ENCODE measurements at regions not wholly inside any gene's neighbourhood (a gene's known extent, or its start where the extent isn't known, plus 50 kb on each side); places are given as distances from the start of the nearest gene placed in this dataset.

DNA sequence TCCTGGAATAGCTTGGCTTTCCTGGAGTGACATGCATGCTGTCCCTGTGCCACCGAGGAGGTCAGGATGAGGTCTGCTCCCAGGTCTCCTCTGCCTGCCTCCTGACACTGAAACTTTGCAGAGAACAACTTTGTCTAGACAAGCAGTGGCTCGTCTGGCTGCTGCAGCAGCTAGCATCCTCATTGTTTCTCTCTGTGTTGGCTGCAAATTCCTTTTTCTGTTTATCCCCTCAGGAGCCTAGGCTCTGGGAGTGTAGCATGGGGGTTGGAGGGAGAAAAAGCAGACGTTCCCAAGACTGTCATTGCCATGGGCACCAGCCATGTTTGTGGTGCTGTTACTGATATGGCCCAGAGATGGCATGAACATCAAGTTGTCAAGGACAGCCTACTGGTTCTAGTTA lies 208.7 kb upstream of the LRIG1 start:
- 2% methylated on average over 3 of the region's 3 CpGs for WGBS (ENCODE audit: insufficient coverage, insufficient replicate concordance, low lambda C conversion rate, missing lambda C conversion rate)
- SMC1A ChIA-PET (ENCODE audit: uncharacterized antibody, unreplicated experiment), result interaction anchor here (3.7 kb wide), 1 partner anchor 12 kb away, joined by 10 read pairs; no protein-coding TSS in a partner anchor
- no TSS peak for BruUV-seq (replicated peaks)
- no peaks in the 10 kb centered on the region for H3K4me1 ChIP-seq (ENCODE audit: control insufficient read depth, insufficient read depth, low read length)
- TF ChIP-seq ATF7 (IDR thresholded peaks at IDR 0.05; ENCODE audit: low read depth) (no peak), NFYB (IDR thresholded peaks at IDR 0.05; ENCODE audit: insufficient read depth, low read depth, low read length) (no peak), SMARCA5 (IDR thresholded peaks at IDR 0.05) (no peak), JUNB (IDR thresholded peaks at IDR 0.05) (no peak), SUZ12 (IDR thresholded peaks at IDR 0.05; ENCODE audit: unreplicated experiment) (no peak), KLF5 (IDR thresholded peaks at IDR 0.05; ENCODE audit: partially characterized antibody) (no peak), RCOR1 (conservative IDR thresholded peaks at IDR 0.05; ENCODE audit: low read depth, low read length) (no peak), WRNIP1 (IDR thresholded peaks at IDR 0.05; ENCODE audit: borderline replicate concordance, low read depth, low read length) (no peak), MTA2 (IDR thresholded peaks at IDR 0.05; ENCODE audit: low read depth) (no peak), HDGF (IDR thresholded peaks at IDR 0.05) (no peak), TAF1 (IDR thresholded peaks at IDR 0.05; ENCODE audit: borderline replicate concordance, low read depth, low read length) (no peak), DPF2 (IDR thresholded peaks at IDR 0.05) (no peak)
- TF ChIP-seq, protein P1, sequence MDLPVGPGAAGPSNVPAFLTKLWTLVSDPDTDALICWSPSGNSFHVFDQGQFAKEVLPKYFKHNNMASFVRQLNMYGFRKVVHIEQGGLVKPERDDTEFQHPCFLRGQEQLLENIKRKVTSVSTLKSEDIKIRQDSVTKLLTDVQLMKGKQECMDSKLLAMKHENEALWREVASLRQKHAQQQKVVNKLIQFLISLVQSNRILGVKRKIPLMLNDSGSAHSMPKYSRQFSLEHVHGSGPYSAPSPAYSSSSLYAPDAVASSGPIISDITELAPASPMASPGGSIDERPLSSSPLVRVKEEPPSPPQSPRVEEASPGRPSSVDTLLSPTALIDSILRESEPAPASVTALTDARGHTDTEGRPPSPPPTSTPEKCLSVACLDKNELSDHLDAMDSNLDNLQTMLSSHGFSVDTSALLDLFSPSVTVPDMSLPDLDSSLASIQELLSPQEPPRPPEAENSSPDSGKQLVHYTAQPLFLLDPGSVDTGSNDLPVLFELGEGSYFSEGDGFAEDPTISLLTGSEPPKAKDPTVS (IDR thresholded peaks at IDR 0.05; ENCODE audit: low read depth, low read length), result no peak
- no peaks in the 10 kb centered on the region for H3K36me3 ChIP-seq (ENCODE audit: control insufficient read depth in 2 of 2, insufficient read depth in 2 of 2, low read length in 1 of 2)
- H4K20me1 ChIP-seq (ENCODE audit: control insufficient read depth, insufficient read depth), result no peaks in the 10 kb centered on the region
- DNase-seq (ENCODE audit: low read depth, low spot score) (no peak), FAIRE-seq (no peak), ATAC-seq (no peak)
- H3K27me3 ChIP-seq (replicated peaks in 1 of 2; ENCODE audit: control insufficient read depth in 2 of 2, insufficient read depth in 2 of 2, low read length in 1 of 2), result no peaks in the 10 kb centered on the region; a peak in 1 of 4 replicates
- no peak overlapping the region for H3K4me2 ChIP-seq (ENCODE audit: control insufficient read depth, insufficient read depth)
- RAD21 ChIA-PET (ENCODE audit: unreplicated experiment), result no interaction called here
- no peak overlapping the region for H3K4me3 ChIP-seq
- CTCF ChIA-PET, result interaction anchor here (0.8 kb wide), 1 partner anchor 18 kb away, joined by 3 read pairs; no protein-coding TSS in a partner anchor
- in situ Hi-C loops (cut with MboI) (no loop called here), intact Hi-C loops (cut with micrococcal nuclease; ENCODE audit: unreplicated experiment) (no loop called here)
- no peak overlapping the region for H3K9ac ChIP-seq (ENCODE audit: control insufficient read depth, insufficient read depth, low read length)
- H3K79me2 ChIP-seq (ENCODE audit: control insufficient read depth, insufficient read depth, low read length), result no peaks in the 10 kb centered on the region
- POLR2A ChIA-PET, result no interaction called here
- H2AFZ ChIP-seq (ENCODE audit: control insufficient read depth, low read depth, low read length), result no peak overlapping the region
- H3K9me3 ChIP-seq (replicated peaks; ENCODE audit: control insufficient read depth, insufficient read depth, low read length), result no peaks in the 10 kb centered on the region
- H3K27ac ChIP-seq (ENCODE audit: control insufficient read depth, insufficient read depth), result no peak overlapping the region

All from GM12878 (cell line).